Activated effector memory CD4-positive, alpha-beta T cell treated with anti-CD3 and anti-CD28 coated beads, Interleukin-2, amount 50 U/mL, for 16 hours (primary cell): ENCODE measurements at regions not wholly inside any gene's neighbourhood (a gene's known extent, or its start where the extent isn't known, plus 50 kb on each side); places are given as distances from the start of the nearest gene placed in this dataset.

Experiments
- DNase-seq: peaks from one replicate; pipeline ENCODE4 v3.0.0-alpha.2; 2020

GRCh38 chr1:106746448-106747085, 309.9 kb upstream of the PRMT6 start:
- no peak for DNase-seq

- DNase-seq: no peak
Measured at GRCh38 chr1:106747232-106747631, 309.2 kb upstream of the PRMT6 start.

DNA sequence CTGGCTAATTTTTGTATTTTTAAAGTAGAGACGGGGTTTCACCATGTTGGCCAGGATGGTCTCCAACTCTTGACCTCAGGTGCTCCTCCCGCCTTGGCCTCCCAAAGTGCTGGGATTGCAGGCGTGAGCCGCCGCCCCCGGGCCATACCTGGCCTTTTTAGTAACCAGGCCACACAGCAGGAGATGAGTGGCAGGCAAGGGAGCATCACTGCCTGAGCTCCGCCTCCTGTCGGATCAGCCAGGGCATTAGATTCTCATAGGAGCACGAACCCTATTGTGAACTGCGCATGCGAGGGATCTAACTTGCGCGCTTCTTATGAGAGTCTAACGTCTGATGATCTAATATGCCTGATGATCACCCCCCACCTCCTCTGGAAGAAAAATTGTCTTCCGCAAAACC, 308.7 kb upstream of the PRMT6 start:
- DNase-seq: no peak

GRCh38 chr1:106748606-106749005, 307.9 kb upstream of the PRMT6 start:
- DNase-seq: no peak

DNA sequence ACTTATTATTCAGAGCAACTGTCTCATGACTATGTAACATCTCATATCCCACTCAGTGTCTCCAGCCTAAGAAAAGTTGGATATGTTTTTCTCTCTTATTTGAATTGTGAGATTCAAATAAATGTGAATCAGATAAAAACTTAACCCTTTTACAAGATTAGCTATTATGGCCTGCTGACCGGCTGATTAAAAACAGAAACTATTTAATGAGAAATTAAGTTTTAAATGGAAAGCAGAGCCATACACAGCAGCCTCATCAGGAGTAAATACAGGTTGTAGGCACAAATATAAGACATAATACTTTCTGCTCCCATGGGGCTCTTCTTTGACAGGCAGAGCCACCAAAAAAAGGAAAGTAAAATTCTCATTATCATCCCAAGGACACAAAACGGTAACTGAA, 307.0 kb upstream of the PRMT6 start:
- no peak for DNase-seq

DNA sequence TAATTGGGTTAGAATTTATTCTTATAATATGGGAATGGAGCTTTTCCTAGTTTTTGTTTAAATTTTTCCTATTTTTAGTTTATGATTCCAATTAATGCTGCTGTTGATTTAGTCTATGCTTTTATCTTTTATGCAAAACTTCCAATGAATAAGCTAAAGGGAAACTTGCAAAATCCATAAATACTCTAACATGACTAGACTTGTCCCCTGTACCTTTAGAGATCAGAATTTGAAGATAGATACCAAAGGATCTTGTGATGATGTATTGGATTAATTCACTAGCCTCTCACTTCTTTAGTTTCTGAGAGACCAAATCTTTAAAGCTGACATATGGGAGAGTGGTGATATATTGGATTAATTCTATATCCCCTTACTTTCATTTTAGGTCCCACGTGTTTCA, 306.6 kb upstream of the PRMT6 start:
- no peak for DNase-seq

GRCh38 chr1:106751002-106751401, 305.5 kb upstream of the PRMT6 start:
- no peak for DNase-seq

- DNase-seq: no peak
Measured at GRCh38 chr1:106753066-106753465, 303.4 kb upstream of the PRMT6 start.

- no peak for DNase-seq
Measured at GRCh38 chr1:106754957-106755356, 301.5 kb upstream of the PRMT6 start.

- no peak for DNase-seq
Measured at GRCh38 chr1:106755682-106756406, 300.6 kb upstream of the PRMT6 start.

GRCh38 chr1:106756752-106757151, 299.7 kb upstream of the PRMT6 start:
- no peak for DNase-seq

DNA sequence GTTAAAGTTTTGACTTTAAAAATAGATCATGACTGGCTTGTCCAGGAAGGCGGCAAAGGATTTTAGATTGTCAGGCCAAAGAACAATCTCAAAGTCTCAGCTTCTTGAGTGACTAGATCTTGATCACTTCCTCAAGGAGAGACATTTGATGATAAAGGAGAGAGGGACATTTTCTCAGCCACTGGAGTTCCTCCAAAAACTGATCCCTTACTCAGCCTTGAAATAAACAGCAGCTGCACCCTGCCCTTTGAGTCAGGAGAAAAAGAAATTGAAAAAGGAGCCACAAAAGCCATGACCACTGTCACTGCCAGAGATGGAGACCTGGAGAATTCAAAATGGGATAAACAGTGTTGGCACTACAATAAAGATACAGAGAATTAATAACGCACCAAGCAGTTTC, 288.4 kb upstream of the PRMT6 start:
- no peak for DNase-seq

- no peak for DNase-seq
Measured at GRCh38 chr1:106768501-106768900, 288.0 kb upstream of the PRMT6 start.

GRCh38 chr1:106773206-106773605, 283.3 kb upstream of the PRMT6 start:
- no peak for DNase-seq

- DNase-seq: no peak
Measured at GRCh38 chr1:106780066-106780465, 276.4 kb upstream of the PRMT6 start.

GRCh38 chr1:106780806-106781569, 275.5 kb upstream of the PRMT6 start:
- no peak for DNase-seq

DNA sequence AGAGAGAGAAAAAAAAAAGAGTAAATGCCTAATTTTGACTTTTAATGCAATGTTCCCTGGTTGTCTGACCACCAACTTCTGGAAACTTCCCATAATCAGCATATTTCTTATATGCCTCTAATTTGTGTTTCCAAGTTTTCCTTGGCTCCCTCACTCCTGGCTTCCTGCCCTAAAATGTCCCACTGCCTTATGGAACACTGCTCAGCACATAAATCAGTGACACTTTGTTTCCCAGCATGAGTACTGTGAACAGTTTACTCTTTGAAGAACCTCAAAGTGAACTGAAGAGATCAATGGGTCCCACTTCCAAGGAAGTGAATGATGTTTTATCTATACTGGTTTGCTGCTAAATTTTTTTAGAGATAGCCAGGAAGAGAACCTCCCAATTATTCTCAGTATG, 271.3 kb upstream of the PRMT6 start:
- no peak for DNase-seq

DNA sequence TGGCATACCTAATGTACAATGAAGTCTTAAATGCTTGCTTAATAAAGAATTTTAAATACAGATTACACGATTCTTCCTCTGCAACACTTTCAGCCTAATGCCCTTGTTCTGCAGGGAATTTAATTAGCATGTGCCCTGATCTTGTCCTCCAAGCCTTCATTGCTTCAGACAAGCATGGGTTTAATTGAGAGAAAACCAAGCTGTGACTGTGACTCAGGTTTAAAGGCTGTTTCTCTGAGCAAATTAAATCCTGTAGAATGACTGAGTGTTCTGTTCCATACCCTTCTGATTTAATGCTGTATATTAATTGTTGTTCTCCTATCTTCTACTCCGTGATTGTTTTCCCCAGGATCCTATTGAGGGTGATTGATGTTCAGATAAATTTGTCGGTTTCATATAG, 269.0 kb upstream of the PRMT6 start:
- DNase-seq: no peak

DNA sequence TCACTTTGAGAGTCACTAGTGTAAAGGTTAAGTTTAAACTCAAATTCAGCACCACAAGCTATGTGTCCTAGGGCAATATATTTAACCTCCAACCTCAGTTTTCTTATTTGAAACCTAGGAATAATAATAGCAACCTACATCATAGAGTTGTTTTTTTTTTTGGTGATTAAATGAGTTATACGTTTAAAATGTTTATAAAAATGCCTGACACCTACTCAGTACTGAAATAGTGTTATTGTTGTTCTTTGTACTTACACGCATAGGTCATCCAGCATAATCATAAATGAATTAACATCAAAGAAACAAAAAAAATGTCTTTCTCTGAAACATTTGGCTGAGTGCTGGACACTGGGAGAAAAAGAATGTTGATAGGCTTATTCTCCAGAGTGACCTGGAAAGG, 266.8 kb upstream of the PRMT6 start:
- DNase-seq: no peak

GRCh38 chr1:106791041-106791440, 265.4 kb upstream of the PRMT6 start:
- no peak for DNase-seq

GRCh38 chr1:106793651-106794050, 262.8 kb upstream of the PRMT6 start:
- DNase-seq: no peak

GRCh38 chr1:106798991-106799390, 257.5 kb upstream of the PRMT6 start:
- no peak for DNase-seq

DNA sequence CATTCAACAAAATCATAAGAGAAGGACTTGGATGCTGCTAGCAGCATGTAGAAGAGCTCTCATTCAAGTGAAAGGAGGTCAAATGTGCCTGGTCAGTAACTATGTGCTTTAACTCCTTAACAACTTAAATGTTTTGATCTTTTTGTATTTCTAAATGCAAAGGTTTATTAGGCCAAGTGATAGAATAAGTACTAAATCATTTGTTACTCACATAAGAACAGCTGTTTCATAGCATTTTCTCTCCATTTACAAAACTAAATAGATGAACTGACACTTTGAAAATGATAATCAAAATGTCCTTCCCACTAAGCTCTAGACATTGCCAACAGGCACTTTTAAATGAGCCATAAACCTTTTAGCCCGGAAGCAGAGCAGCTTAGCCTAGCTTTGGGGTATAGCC, 254.3 kb upstream of the PRMT6 start:
- DNase-seq: no peak

DNA sequence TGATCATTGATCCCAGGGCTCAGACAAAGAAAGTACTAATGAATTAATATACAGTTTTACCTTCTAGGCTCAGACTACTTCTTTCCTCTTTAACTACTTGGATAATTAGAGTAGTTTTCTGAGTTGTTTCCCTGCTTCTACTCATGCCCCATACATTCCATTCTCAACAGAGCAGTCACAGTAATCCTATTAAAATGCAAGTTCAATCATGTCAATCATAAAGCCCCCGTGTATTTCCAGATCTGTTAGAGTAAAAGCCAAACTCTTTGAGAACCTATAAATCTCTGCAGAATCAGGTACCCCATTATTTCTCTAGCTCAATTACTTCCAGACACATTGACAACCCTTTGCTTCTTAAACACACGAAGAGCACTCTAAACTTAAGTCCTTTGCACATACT, 242.1 kb upstream of the PRMT6 start:
- no peak for DNase-seq
